OCI-LY3 (cell line): ENCODE measurements at regions not wholly inside any gene's neighbourhood (a gene's known extent, or its start where the extent isn't known, plus 50 kb on each side); places are given as distances from the start of the nearest gene placed in this dataset.

Source experiments
- H2AFZ ChIP-seq: fragments of 200-600, 300-600 bp; shearing (Covaris generic); 2 replicates; pipeline ENCODE4 v1.6.0; 2014; ENCODE audit warnings: antibody characterized with exemption, low read depth, low read length
- H3K27ac ChIP-seq: fragments of 200-600, 300-600 bp; sonication (generic); 2 replicates; pipeline ENCODE4 v1.5.1; 2014; ENCODE audit warnings: mild to moderate bottlenecking, low read length, moderate library complexity, mixed read lengths
- H3K27me3 ChIP-seq: fragments of 200-600, 300-600 bp; sonication (generic); 2 replicates; pipeline ENCODE4 v1.6.1; 2014; ENCODE audit warnings: low read depth, low read length, mixed read lengths
- H3K36me3 ChIP-seq: fragments of 200-600, 300-600 bp; sonication (generic); replicated peaks from 2 replicates; pipeline ENCODE3; 2014; ENCODE audit warnings: low read depth, low read length, mixed read lengths
- H3K4me1 ChIP-seq: fragments of 300-600, 200-600 bp; sonication (generic); 2 replicates; pipeline ENCODE4 v1.6.1; 2014; ENCODE audit warnings: low read length, mixed read lengths
- H3K4me2 ChIP-seq: fragments of 200-600, 300-600 bp; sonication (generic); 2 replicates; pipeline ENCODE4 v1.6.1; 2014; ENCODE audit warnings: low read length, mixed read lengths
- H3K4me3 ChIP-seq: fragments of 300-600, 200-600 bp; sonication (generic); 2 replicates; pipeline ENCODE4 v1.5.1; 2014; ENCODE audit warnings: antibody characterized with exemption, mild to moderate bottlenecking, low read length, moderate library complexity
- H3K79me2 ChIP-seq: fragments of 300-600, 200-600 bp; shearing (Covaris generic); 2 replicates; pipeline ENCODE4 v1.6.1; 2014; ENCODE audit warnings: mild to moderate bottlenecking, low read length, mixed read lengths
- H3K9ac ChIP-seq: fragments of 300-600, 200-600 bp; shearing (Covaris generic); 2 replicates; pipeline ENCODE4 v1.6.0; 2014; ENCODE audit warnings: mild to moderate bottlenecking, low read length, moderate library complexity
- H3K9me3 ChIP-seq: fragments of 200-600, 300-600 bp; shearing (Covaris generic); 2 replicates; pipeline ENCODE4 v1.6.1; 2014; ENCODE audit warnings: low read length, mixed read lengths; ENCODE audit not compliant: insufficient read depth
- H4K20me1 ChIP-seq: fragments of 200-600, 300-600 bp; sonication (generic); 2 replicates; pipeline ENCODE4 v1.6.1; 2016; ENCODE audit warnings: low read length, mixed read lengths; ENCODE audit not compliant: insufficient read depth
- CTCF ChIP-seq: fragments of 200-600, 300-600 bp; sonication (generic); IDR thresholded peaks from 2 replicates; pipeline ENCODE4 v1.5.1; 2014; ENCODE audit warnings: antibody characterized with exemption, low read length, low read depth
- EZH2phosphoT487 ChIP-seq: fragments of 200-600 bp; shearing (Covaris generic); IDR thresholded peaks from 2 replicates; pipeline ENCODE4 v1.6.1; 2018; ENCODE audit warnings: antibody characterized with exemption, mixed run types, low read depth

GRCh38 chr10:3469639-3470020 is 297.0 kb upstream of the PITRM1 start:
- Histone ChIP-seq H3K79me2 (no peaks in the 10 kb centered on the region), H3K4me2 (no peak overlapping the region), H2AFZ (no peak overlapping the region), H3K36me3 (no peaks in the 10 kb centered on the region), H3K9ac (no peak overlapping the region), H4K20me1 (no peaks in the 10 kb centered on the region), H3K4me1 (peaks cover 11% of the 10 kb centered on the region), H3K4me3 (no peak overlapping the region), H3K27me3 (no peaks in the 10 kb centered on the region), H3K27ac (no peak overlapping the region), H3K9me3 (no peaks in the 10 kb centered on the region)
- no peak for TF ChIP-seq CTCF
- TF ChIP-seq EZH2phosphoT487, result no peak

- no peaks in the 10 kb centered on the region for H3K79me2 ChIP-seq
- H3K4me2 ChIP-seq, result no peak overlapping the region
- H3K36me3 ChIP-seq, result no peaks in the 10 kb centered on the region
- H2AFZ ChIP-seq, result no peak overlapping the region
- H3K4me1 ChIP-seq, result peaks cover 11% of the 10 kb centered on the region
- no peak overlapping the region for H3K9ac ChIP-seq
- H4K20me1 ChIP-seq, result no peaks in the 10 kb centered on the region
- no peak overlapping the region for H3K27ac ChIP-seq
- H3K4me3 ChIP-seq, result no peak overlapping the region
- H3K9me3 ChIP-seq, result no peaks in the 10 kb centered on the region
- no peak for TF ChIP-seq EZH2phosphoT487
- no peak for TF ChIP-seq CTCF
- H3K27me3 ChIP-seq, result no peaks in the 10 kb centered on the region
Measured at GRCh38 chr10:3468919-3469638, 296.5 kb upstream of the PITRM1 start.

GRCh38 chr10:3467052-3467951 is 294.7 kb upstream of the PITRM1 start:
- H3K9me3 ChIP-seq, result no peaks in the 10 kb centered on the region
- H3K4me3 ChIP-seq, result no peak overlapping the region
- H3K27me3 ChIP-seq, result no peaks in the 10 kb centered on the region
- H3K79me2 ChIP-seq, result no peaks in the 10 kb centered on the region
- H2AFZ ChIP-seq, result no peak overlapping the region
- TF ChIP-seq EZH2phosphoT487, result no peak
- no peak for TF ChIP-seq CTCF
- H3K27ac ChIP-seq, result no peak overlapping the region
- no peak overlapping the region for H3K9ac ChIP-seq
- no peak overlapping the region for H3K4me2 ChIP-seq
- no peaks in the 10 kb centered on the region for H3K36me3 ChIP-seq
- no peaks in the 10 kb centered on the region for H4K20me1 ChIP-seq
- H3K4me1 ChIP-seq, result peaks cover 3% of the 10 kb centered on the region; the same call in 1 of the 2 replicates

GRCh38 chr10:3465406-3465891 is 292.9 kb upstream of the PITRM1 start:
- H3K4me1 ChIP-seq, result no peaks in the 10 kb centered on the region
- H3K4me3 ChIP-seq, result no peak overlapping the region
- no peak for TF ChIP-seq CTCF
- no peak for TF ChIP-seq EZH2phosphoT487
- no peak overlapping the region for H2AFZ ChIP-seq
- no peak overlapping the region for H3K9ac ChIP-seq
- no peaks in the 10 kb centered on the region for H3K79me2 ChIP-seq
- no peaks in the 10 kb centered on the region for H4K20me1 ChIP-seq
- H3K4me2 ChIP-seq, result no peak overlapping the region
- no peaks in the 10 kb centered on the region for H3K27me3 ChIP-seq
- H3K27ac ChIP-seq, result no peak overlapping the region
- H3K9me3 ChIP-seq, result no peaks in the 10 kb centered on the region
- H3K36me3 ChIP-seq, result no peaks in the 10 kb centered on the region
